ENCODE measurements at regions not wholly inside any gene's neighbourhood (a gene's known extent, or its start where the extent isn't known, plus 50 kb on each side); places are given as distances from the start of the nearest gene placed in this dataset.

DNA sequence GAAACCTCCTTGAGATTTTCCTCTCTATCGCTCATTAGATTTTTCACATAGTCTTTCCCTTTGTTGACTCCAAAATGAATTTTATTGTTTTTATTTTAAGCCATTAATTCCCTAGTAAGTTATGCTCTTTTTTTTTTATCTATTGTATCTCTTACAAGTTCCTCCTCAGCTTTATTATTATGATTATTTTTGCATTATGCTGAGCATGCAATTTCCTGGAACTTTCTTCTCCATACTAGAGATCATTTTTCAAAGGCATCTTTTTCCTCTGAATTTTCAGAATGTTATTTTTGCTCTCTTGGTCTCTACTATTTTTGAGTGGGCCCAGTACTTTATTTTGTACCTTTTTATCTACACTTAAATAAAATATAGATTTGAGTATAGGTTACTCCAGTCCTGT is 376.6 kb upstream of the SEMA6A start:
- TF ChIP-seq FOXJ3 (CRISPR knock-in tag; IDR thresholded peaks at IDR 0.05; ENCODE audit: borderline replicate concordance) (no peak), CTCF (IDR thresholded peaks at IDR 0.05) (no peak), CREM (CRISPR knock-in tag; IDR thresholded peaks at IDR 0.05) (no peak), MAX (CRISPR knock-in tag; IDR thresholded peaks at IDR 0.05) (no peak), ESRRA (CRISPR knock-in tag; IDR thresholded peaks at IDR 0.05; ENCODE audit: borderline replicate concordance) (no peak), ATF2 (CRISPR knock-in tag; IDR thresholded peaks at IDR 0.05; ENCODE audit: borderline replicate concordance, low read depth) (no peak), USF1 (CRISPR knock-in tag; IDR thresholded peaks at IDR 0.05) (no peak), NFE2L1 (CRISPR knock-in tag; IDR thresholded peaks at IDR 0.05) (no peak)
- TF ChIP-seq, protein P1, sequence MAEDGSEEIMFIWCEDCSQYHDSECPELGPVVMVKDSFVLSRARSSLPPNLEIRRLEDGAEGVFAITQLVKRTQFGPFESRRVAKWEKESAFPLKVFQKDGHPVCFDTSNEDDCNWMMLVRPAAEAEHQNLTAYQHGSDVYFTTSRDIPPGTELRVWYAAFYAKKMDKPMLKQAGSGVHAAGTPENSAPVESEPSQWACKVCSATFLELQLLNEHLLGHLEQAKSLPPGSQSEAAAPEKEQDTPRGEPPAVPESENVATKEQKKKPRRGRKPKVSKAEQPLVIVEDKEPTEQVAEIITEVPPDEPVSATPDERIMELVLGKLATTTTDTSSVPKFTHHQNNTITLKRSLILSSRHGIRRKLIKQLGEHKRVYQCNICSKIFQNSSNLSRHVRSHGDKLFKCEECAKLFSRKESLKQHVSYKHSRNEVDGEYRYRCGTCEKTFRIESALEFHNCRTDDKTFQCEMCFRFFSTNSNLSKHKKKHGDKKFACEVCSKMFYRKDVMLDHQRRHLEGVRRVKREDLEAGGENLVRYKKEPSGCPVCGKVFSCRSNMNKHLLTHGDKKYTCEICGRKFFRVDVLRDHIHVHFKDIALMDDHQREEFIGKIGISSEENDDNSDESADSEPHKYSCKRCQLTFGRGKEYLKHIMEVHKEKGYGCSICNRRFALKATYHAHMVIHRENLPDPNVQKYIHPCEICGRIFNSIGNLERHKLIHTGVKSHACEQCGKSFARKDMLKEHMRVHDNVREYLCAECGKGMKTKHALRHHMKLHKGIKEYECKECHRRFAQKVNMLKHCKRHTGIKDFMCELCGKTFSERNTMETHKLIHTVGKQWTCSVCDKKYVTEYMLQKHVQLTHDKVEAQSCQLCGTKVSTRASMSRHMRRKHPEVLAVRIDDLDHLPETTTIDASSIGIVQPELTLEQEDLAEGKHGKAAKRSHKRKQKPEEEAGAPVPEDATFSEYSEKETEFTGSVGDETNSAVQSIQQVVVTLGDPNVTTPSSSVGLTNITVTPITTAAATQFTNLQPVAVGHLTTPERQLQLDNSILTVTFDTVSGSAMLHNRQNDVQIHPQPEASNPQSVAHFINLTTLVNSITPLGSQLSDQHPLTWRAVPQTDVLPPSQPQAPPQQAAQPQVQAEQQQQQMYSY (CRISPR knock-in tag; IDR thresholded peaks at IDR 0.05) = no peak
